MM.1S (cell line): ENCODE measurements at regions not wholly inside any gene's neighbourhood (a gene's known extent, or its start where the extent isn't known, plus 50 kb on each side); places are given as distances from the start of the nearest gene placed in this dataset.

ENCODE experiments used
- DNase-seq: peaks from one replicate; pipeline ENCODE4 v3.0.0-alpha.2; 2015
- H2AFZ ChIP-seq: fragments of 300-600 bp; sonication (generic); 2 replicates; pipeline ENCODE4 v1.6.0; 2016; ENCODE audit warnings: antibody characterized with exemption, low read length
- H3F3A ChIP-seq: fragments of 300-600 bp; sonication (generic); 2 replicates; pipeline ENCODE4 v1.6.1; 2016; ENCODE audit warnings: mild to moderate bottlenecking, antibody characterized with exemption, low read length, moderate library complexity, mixed read lengths; ENCODE audit not compliant: insufficient read depth
- H3K27ac ChIP-seq: fragments of 300-600 bp; sonication (generic); 2 replicates; pipeline ENCODE4 v1.5.1; 2016; ENCODE audit warnings: mild to moderate bottlenecking, low read length
- H3K27me3 ChIP-seq: fragments of 300-600 bp; sonication (generic); replicated peaks from 2 replicates; pipeline ENCODE4 v1.6.0; 2016; ENCODE audit warnings: low read length; ENCODE audit not compliant: insufficient read depth
- H3K36me3 ChIP-seq: fragments of 300-600 bp; sonication (generic); replicated peaks from 2 replicates; pipeline ENCODE4 v1.6.1; 2016; ENCODE audit warnings: mild to moderate bottlenecking, low read length, mixed read lengths; ENCODE audit not compliant: insufficient read depth
- H3K4me1 ChIP-seq: fragments of 300-600 bp; sonication (generic); 2 replicates; pipeline ENCODE4 v1.6.1; 2016; ENCODE audit warnings: low read length, mixed read lengths
- H3K4me2 ChIP-seq: fragments of 300-600 bp; sonication (generic); 2 replicates; pipeline ENCODE4 v1.6.0; 2016; ENCODE audit warnings: low read depth, low read length
- H3K4me3 ChIP-seq: fragments of 300-600 bp; sonication (generic); 2 replicates; pipeline ENCODE4 v1.5.1; 2016; ENCODE audit warnings: low read length, mixed read lengths
- H3K79me2 ChIP-seq: fragments of 300-600 bp; sonication (generic); 2 replicates; pipeline ENCODE4 v1.6.1; 2016; ENCODE audit warnings: mixed run types, low read length, mixed read lengths
- H3K9ac ChIP-seq: fragments of 300-600 bp; sonication (generic); 2 replicates; pipeline ENCODE4 v1.6.1; 2016; ENCODE audit warnings: low read length, mixed read lengths
- H3K9me2 ChIP-seq: fragments of 300-600 bp; sonication (generic); replicated peaks from 2 replicates; pipeline ENCODE4 v1.6.1; 2016; ENCODE audit warnings: mild to moderate bottlenecking, low read length, mixed read lengths; ENCODE audit not compliant: insufficient read depth
- H3K9me3 ChIP-seq: fragments of 300-600 bp; sonication (generic); replicated peaks from 2 replicates; pipeline ENCODE4 v1.6.1; 2016; ENCODE audit warnings: mild to moderate bottlenecking, low read length, mixed read lengths; ENCODE audit not compliant: insufficient read depth
- H4K20me1 ChIP-seq: fragments of 300-600 bp; sonication (generic); 2 replicates; pipeline ENCODE4 v1.6.1; 2016; ENCODE audit warnings: mild to moderate bottlenecking, low read length, moderate library complexity, mixed read lengths; ENCODE audit not compliant: insufficient read depth
- CTCF ChIP-seq: fragments of 300-600 bp; sonication (generic); IDR thresholded peaks from 2 replicates; pipeline ENCODE4 v1.5.1; 2016; ENCODE audit warnings: antibody characterized with exemption, low read length, mixed read lengths
- EZH2 ChIP-seq: fragments of 300-600 bp; sonication (generic); optimal IDR thresholded peaks from 2 replicates; pipeline ENCODE3; 2017; ENCODE audit warnings: low read depth, mild to moderate bottlenecking, antibody characterized with exemption, low read length, mixed read lengths
- EZH2phosphoT487 ChIP-seq: fragments of 300-600 bp; sonication (generic); IDR thresholded peaks from 2 replicates; pipeline ENCODE4 v1.6.1; 2018; ENCODE audit warnings: antibody characterized with exemption, low read length

GRCh38 chr14:34103176-34103575, 152.3 kb upstream of the EGLN3 start:
- Histone ChIP-seq H3K9me2 (no peaks in the 10 kb centered on the region), H3F3A (no peaks in the 10 kb centered on the region), H3K27ac (no peak overlapping the region), H3K27me3 (no peaks in the 10 kb centered on the region), H3K4me3 (no peak overlapping the region), H3K9me3 (no peaks in the 10 kb centered on the region), H3K4me2 (no peak overlapping the region), H3K9ac (no peak overlapping the region), H4K20me1 (no peaks in the 10 kb centered on the region), H3K4me1 (no peaks in the 10 kb centered on the region), H3K36me3 (no peaks in the 10 kb centered on the region), H2AFZ (no peak overlapping the region), H3K79me2 (no peaks in the 10 kb centered on the region)
- TF ChIP-seq EZH2phosphoT487 = no peak
- no peak for TF ChIP-seq EZH2
- TF ChIP-seq CTCF = no peak
- DNase-seq = no peak

GRCh38 chr14:34099635-34100034, 148.8 kb upstream of the EGLN3 start:
- no peak overlapping the region for H3K4me2 ChIP-seq
- H3K9me2 ChIP-seq = no peaks in the 10 kb centered on the region
- no peaks in the 10 kb centered on the region for H3K4me1 ChIP-seq
- no peak overlapping the region for H2AFZ ChIP-seq
- TF ChIP-seq EZH2 (no peak), EZH2phosphoT487 (no peak), CTCF (no peak)
- no peak overlapping the region for H3K27ac ChIP-seq
- H4K20me1 ChIP-seq = no peaks in the 10 kb centered on the region
- H3K4me3 ChIP-seq = no peak overlapping the region
- no peak overlapping the region for H3K9ac ChIP-seq
- H3F3A ChIP-seq = no peaks in the 10 kb centered on the region
- no peaks in the 10 kb centered on the region for H3K36me3 ChIP-seq
- DNase-seq = no peak
- H3K79me2 ChIP-seq = no peaks in the 10 kb centered on the region
- no peaks in the 10 kb centered on the region for H3K9me3 ChIP-seq
- no peaks in the 10 kb centered on the region for H3K27me3 ChIP-seq

GRCh38 chr14:34098985-34099349, 148.1 kb upstream of the EGLN3 start:
- Histone ChIP-seq H3F3A (no peaks in the 10 kb centered on the region), H3K9ac (no peak overlapping the region), H3K27me3 (no peaks in the 10 kb centered on the region), H2AFZ (no peak overlapping the region), H4K20me1 (no peaks in the 10 kb centered on the region), H3K79me2 (no peaks in the 10 kb centered on the region), H3K27ac (no peak overlapping the region), H3K4me3 (no peak overlapping the region), H3K4me2 (no peak overlapping the region), H3K4me1 (no peaks in the 10 kb centered on the region), H3K36me3 (no peaks in the 10 kb centered on the region), H3K9me2 (no peaks in the 10 kb centered on the region), H3K9me3 (no peaks in the 10 kb centered on the region)
- TF ChIP-seq CTCF (no peak), EZH2phosphoT487 (no peak), EZH2 (no peak)
- DNase-seq = no peak
